ENCODE measurements at regions not wholly inside any gene's neighbourhood (a gene's known extent, or its start where the extent isn't known, plus 50 kb on each side); places are given as distances from the start of the nearest gene placed in this dataset.

DNA sequence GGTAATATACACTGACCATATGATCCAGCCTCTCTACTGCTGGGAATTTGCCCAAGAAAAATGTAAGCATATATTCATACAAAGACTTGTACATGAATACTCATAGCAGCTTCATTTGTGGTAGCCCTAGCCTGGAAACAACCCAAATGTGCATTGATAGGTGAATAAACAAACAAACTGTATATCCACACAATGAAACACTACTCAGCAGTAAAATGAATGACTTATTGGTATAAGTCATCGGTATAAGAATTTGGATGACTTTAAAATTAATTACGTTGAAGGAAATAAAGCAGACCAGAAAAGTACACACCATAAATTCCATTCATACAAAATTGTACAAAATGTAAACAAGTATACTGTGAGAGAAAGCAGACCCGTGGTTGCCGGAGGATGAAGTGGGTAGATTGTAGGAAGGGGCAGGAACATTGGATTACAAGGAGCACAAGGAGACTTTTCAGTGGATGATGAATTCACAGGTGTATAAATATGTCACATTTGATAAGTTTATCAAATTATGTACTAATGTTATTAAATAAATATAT is 376.7 kb downstream of the TDRD15 start:
- no peak overlapping the region for H3K27ac ChIP-seq
- H3K27me3 ChIP-seq (ENCODE audit: insufficient read depth in 3 of 3, low read length in 2 of 3), result no peaks in the 10 kb centered on the region
- ATAC-seq, result no peak
- intact Hi-C loops (cut with DNase I), result no loop called here
- WGBS, 3 donors, result 89 to 92% (median 91%) methylated on average over 4 of the region's 4 CpGs
- TF ChIP-seq, protein P1, sequence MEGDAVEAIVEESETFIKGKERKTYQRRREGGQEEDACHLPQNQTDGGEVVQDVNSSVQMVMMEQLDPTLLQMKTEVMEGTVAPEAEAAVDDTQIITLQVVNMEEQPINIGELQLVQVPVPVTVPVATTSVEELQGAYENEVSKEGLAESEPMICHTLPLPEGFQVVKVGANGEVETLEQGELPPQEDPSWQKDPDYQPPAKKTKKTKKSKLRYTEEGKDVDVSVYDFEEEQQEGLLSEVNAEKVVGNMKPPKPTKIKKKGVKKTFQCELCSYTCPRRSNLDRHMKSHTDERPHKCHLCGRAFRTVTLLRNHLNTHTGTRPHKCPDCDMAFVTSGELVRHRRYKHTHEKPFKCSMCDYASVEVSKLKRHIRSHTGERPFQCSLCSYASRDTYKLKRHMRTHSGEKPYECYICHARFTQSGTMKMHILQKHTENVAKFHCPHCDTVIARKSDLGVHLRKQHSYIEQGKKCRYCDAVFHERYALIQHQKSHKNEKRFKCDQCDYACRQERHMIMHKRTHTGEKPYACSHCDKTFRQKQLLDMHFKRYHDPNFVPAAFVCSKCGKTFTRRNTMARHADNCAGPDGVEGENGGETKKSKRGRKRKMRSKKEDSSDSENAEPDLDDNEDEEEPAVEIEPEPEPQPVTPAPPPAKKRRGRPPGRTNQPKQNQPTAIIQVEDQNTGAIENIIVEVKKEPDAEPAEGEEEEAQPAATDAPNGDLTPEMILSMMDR (IDR thresholded peaks at IDR 0.05), result no peak
- no peaks in the 10 kb centered on the region for H3K9me3 ChIP-seq
- no peaks in the 10 kb centered on the region for H3K36me3 ChIP-seq (ENCODE audit: insufficient read depth in 1 of 2, low read depth in 1 of 2)
- H3K4me1 ChIP-seq, result no peaks in the 10 kb centered on the region
- no peak overlapping the region for H3K4me3 ChIP-seq
- no peak for DNase-seq

DNA sequence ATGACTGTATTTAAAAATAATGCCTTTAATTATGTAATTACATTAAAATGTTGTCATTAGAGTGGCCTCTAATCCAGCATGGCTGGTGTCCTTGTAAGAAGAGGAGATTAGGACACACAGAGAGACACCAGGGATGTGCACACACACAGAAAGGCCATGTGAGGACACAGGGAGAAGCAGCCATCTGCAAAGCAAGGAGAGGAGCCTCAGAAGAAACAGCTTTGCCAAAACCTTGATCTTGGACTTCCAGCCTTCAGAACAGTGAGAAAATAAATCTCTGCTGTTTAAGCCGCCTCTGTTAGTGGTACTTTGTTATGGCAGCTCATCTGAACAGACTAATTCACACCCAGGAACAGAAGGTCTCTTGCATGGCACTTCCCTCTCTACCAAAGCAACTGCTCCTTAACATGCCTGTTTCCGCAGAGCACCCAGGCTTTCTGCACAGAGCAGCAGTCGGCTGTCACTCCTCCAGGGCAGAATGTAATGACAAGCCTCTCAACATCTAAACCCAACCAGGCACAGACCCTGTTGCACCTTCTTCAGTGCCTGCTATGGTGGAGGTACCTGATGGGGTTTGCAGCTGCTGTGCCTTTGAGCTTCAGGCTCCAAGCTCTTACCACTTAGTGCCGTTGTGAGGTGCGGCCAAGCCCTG is 377.7 kb downstream of the TDRD15 start:
- WGBS, 3 donors, result 57 to 66% (median 58%) methylated on average over 5 of the region's 5 CpGs
- ATAC-seq (no peak), DNase-seq (no peak)
- intact Hi-C loops (cut with DNase I), result no loop called here
- Histone ChIP-seq H3K27ac (no peak overlapping the region), H3K9me3 (no peaks in the 10 kb centered on the region), H3K4me3 (no peak overlapping the region), H3K36me3 (ENCODE audit: insufficient read depth in 1 of 2, low read depth in 1 of 2) (no peaks in the 10 kb centered on the region), H3K4me1 (no peaks in the 10 kb centered on the region), H3K27me3 (ENCODE audit: insufficient read depth in 3 of 3, low read length in 2 of 3) (no peaks in the 10 kb centered on the region)
- TF ChIP-seq, protein P1 (IDR thresholded peaks at IDR 0.05), result no peak

DNA sequence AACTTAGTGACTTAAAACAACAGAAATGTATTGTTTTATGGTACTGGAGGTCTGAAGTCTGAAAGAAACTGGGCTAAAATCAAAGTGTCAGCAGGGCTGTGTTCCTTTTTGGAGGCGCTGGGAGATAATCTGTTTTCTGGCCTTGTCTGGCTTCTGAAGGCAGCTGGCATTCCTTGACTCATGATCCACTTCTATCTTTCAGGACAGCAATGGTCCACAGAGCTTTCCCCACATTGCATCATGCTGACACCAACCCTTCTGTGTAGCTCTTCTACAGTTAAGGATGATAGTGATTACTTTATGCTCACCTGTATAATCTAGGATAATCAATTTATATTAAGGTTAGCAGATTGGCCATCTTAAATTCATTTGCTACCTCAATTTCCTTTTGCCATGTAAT is 392.1 kb downstream of the TDRD15 start:
- Histone ChIP-seq H3K27me3 (ENCODE audit: insufficient read depth in 3 of 3, low read length in 2 of 3) (no peaks in the 10 kb centered on the region), H3K4me1 (no peaks in the 10 kb centered on the region), H3K27ac (no peak overlapping the region), H3K4me3 (no peak overlapping the region), H3K36me3 (ENCODE audit: insufficient read depth in 1 of 2, low read depth in 1 of 2) (no peaks in the 10 kb centered on the region), H3K9me3 (no peaks in the 10 kb centered on the region)
- intact Hi-C loops (cut with DNase I), result no loop called here
- no peak for DNase-seq
- 68 to 76% (median 74%) methylated on average over 1 of the region's 1 CpG for WGBS, 3 donors
- TF ChIP-seq, protein P1 (IDR thresholded peaks at IDR 0.05), result no peak
- no peak for ATAC-seq

DNA sequence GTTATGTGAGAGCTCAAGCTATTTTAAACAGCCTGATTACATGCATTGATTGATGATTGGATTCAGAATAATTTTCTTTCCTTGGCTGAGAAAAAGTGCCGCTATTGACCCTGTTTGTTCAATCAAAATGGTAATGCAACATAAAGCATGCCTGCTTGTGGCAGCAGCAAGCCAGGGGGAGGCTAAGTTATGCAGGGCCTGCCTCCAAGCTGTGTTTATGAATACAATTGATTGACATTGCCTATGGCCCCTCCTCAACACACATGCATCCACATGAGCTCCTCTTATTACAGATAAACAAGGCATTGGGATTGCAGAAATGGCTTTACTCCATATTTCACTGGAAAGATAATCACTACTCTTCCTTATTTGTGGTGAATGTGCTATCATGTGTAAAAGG is 395.6 kb downstream of the TDRD15 start:
- WGBS, 3 donors, result 85 to 93% (median 88%) methylated on average over 1 of the region's 1 CpG
- Histone ChIP-seq H3K27me3 (ENCODE audit: insufficient read depth in 3 of 3, low read length in 2 of 3) (no peaks in the 10 kb centered on the region), H3K4me3 (no peak overlapping the region), H3K27ac (no peak overlapping the region), H3K9me3 (no peaks in the 10 kb centered on the region), H3K4me1 (no peaks in the 10 kb centered on the region), H3K36me3 (ENCODE audit: insufficient read depth in 1 of 2, low read depth in 1 of 2) (no peaks in the 10 kb centered on the region)
- ATAC-seq (no peak), DNase-seq (no peak)
- intact Hi-C loops (cut with DNase I), result no loop called here
- TF ChIP-seq, protein P1 (IDR thresholded peaks at IDR 0.05), result no peak

DNA sequence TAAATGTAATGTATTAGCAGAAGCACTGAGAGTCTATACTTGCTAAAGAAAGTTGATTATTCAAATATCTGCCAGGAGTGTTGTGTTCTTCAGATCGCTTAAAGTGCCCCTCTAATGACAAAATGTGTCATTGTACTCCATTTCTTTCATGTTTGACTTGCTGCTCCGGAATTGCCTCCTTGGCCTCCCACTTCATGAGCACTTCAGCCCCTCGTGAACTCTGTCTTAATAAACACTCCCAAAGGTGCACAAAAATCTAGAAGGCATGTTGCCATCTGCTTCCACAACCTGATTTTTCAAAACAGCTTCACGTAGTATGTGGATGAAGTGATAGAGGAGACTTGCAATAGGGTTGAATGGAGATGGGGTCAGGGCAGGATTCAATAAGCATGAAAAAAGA is 396.1 kb downstream of the TDRD15 start:
- no peaks in the 10 kb centered on the region for H3K9me3 ChIP-seq
- no peak for ATAC-seq
- TF ChIP-seq, protein P1 (IDR thresholded peaks at IDR 0.05), result no peak
- no peak overlapping the region for H3K4me3 ChIP-seq
- no peaks in the 10 kb centered on the region for H3K36me3 ChIP-seq (ENCODE audit: insufficient read depth in 1 of 2, low read depth in 1 of 2)
- intact Hi-C loops (cut with DNase I), result no loop called here
- 72 to 80% (median 80%) methylated on average over 4 of the region's 4 CpGs for WGBS, 3 donors
- no peaks in the 10 kb centered on the region for H3K4me1 ChIP-seq
- H3K27me3 ChIP-seq (ENCODE audit: insufficient read depth in 3 of 3, low read length in 2 of 3), result no peaks in the 10 kb centered on the region
- no peak for DNase-seq
- H3K27ac ChIP-seq, result no peak overlapping the region

Measured in psoas muscle (tissue), 7 donors.